Thoracic aorta (tissue), 2 donors: ENCODE measurements at regions not wholly inside any gene's neighbourhood (a gene's known extent, or its start where the extent isn't known, plus 50 kb on each side); places are given as distances from the start of the nearest gene placed in this dataset.

Experiments
- ATAC-seq: fragments of 150-250 bp; one replicate; pipeline ENCODE4 v1.8.0; 2017; ENCODE audit warnings: low read depth; ENCODE audit not compliant: insufficient number of reproducible peaks, low FRiP score
- DNase-seq: peaks from one replicate; pipeline ENCODE4 v3.0.0-alpha.2; 2020; ENCODE audit warnings: low spot score
- H3K27ac ChIP-seq, 2 donors: fragments of 200-600 bp; sonication (generic); 1 replicate in 1 of 2; 2 replicates in 1 of 2; pipeline ENCODE4 v1.5.1; 2016; ENCODE audit warnings: mild to moderate bottlenecking in 2 of 2, moderate library complexity in 2 of 2
- H3K27me3 ChIP-seq: fragments of 200-600 bp; sonication (generic); replicated peaks from 2 replicates; pipeline ENCODE4 v1.6.0; 2016; ENCODE audit warnings: mild to moderate bottlenecking; ENCODE audit not compliant: insufficient read depth
- H3K36me3 ChIP-seq: fragments of 200-600 bp; sonication (generic); one replicate; pipeline ENCODE4 v1.5.1; 2016
- H3K4me1 ChIP-seq, 2 donors: fragments of 200-600 bp; sonication (generic); 1 replicate in 1 of 2; 2 replicates in 1 of 2; pipeline versions ENCODE4 v1.5.1 to v1.6.0; 2016; ENCODE audit warnings: low read depth in 2 of 2, mild to moderate bottlenecking in 1 of 2; ENCODE audit not compliant: control insufficient read depth in 1 of 2
- H3K4me3 ChIP-seq: fragments of 200-600 bp; sonication (generic); 2 replicates; pipeline ENCODE4 v1.5.1; 2016; ENCODE audit warnings: mild to moderate bottlenecking
- H3K9me3 ChIP-seq: fragments of 200-600 bp; sonication (generic); 2 replicates; pipeline ENCODE4 v1.5.1; 2016
- CTCF ChIP-seq: fragments of 200-600 bp; sonication (generic); IDR thresholded peaks from one replicate; pipeline ENCODE4 v1.5.1; 2019; ENCODE audit warnings: antibody characterized with exemption

GRCh38 chr18:22608847-22609246 lies 191.1 kb upstream of the CTAGE1 start:
- Histone ChIP-seq H3K4me3 (no peak overlapping the region), H3K9me3 (no peaks in the 10 kb centered on the region), H3K36me3 (no peaks in the 10 kb centered on the region), H3K27ac (peak overlapping the region; percentile 80 to 93), H3K27me3 (no peaks in the 10 kb centered on the region), H3K4me1 (peaks cover 33 to 68% of the 10 kb centered on the region in 2 donors)
- ATAC-seq (no peak), DNase-seq (no peak)
- TF ChIP-seq CTCF = no peak

- no peaks in the 10 kb centered on the region for H3K9me3 ChIP-seq
- peak overlapping the region; percentile 80 to 93 for H3K27ac ChIP-seq
- no peaks in the 10 kb centered on the region for H3K36me3 ChIP-seq
- H3K4me3 ChIP-seq = peak overlapping the region; percentile 33
- no peak for ATAC-seq
- peak; percentile 36 for DNase-seq
- no peaks in the 10 kb centered on the region for H3K27me3 ChIP-seq
- no peak for TF ChIP-seq CTCF
- H3K4me1 ChIP-seq = peaks cover 29 to 60% of the 10 kb centered on the region in 2 donors
Observed at GRCh38 chr18:22609642-22610041, 191.9 kb upstream of the CTAGE1 start.

GRCh38 chr18:22613058-22613690 lies 195.5 kb upstream of the CTAGE1 start:
- peaks cover 16 to 25% of the 10 kb centered on the region in 2 donors for H3K4me1 ChIP-seq
- no peaks in the 10 kb centered on the region for H3K27me3 ChIP-seq
- no peak overlapping the region for H3K4me3 ChIP-seq
- ATAC-seq = no peak
- no peak for DNase-seq
- TF ChIP-seq CTCF = no peak
- H3K27ac ChIP-seq = no peak overlapping the region
- H3K9me3 ChIP-seq = no peaks in the 10 kb centered on the region
- no peaks in the 10 kb centered on the region for H3K36me3 ChIP-seq

- Histone ChIP-seq H3K4me3 (no peak overlapping the region), H3K36me3 (no peaks in the 10 kb centered on the region), H3K4me1 (peaks cover 12 to 19% of the 10 kb centered on the region in 2 donors), H3K27ac (no peak overlapping the region), H3K9me3 (no peaks in the 10 kb centered on the region), H3K27me3 (no peaks in the 10 kb centered on the region)
- no peak for TF ChIP-seq CTCF
- DNase-seq (no peak), ATAC-seq (no peak)
Observed at GRCh38 chr18:22613788-22614187, 196.1 kb upstream of the CTAGE1 start.

- H3K9me3 ChIP-seq = no peaks in the 10 kb centered on the region
- ATAC-seq = no peak
- no peak overlapping the region for H3K4me3 ChIP-seq
Observed at GRCh38 chr18:22623513-22623912, 205.8 kb upstream of the CTAGE1 start.

More at GRCh38 chr18:22623513-22623912, 205.8 kb upstream of the CTAGE1 start:
- Histone ChIP-seq H3K27ac (no peak overlapping the region), H3K36me3 (no peaks in the 10 kb centered on the region), H3K27me3 (no peaks in the 10 kb centered on the region), H3K4me1 (no peaks in the 10 kb centered on the region)
- no peak for DNase-seq
- TF ChIP-seq CTCF = no peak
